Stimulated activated CD4-positive, alpha-beta T cell treated with anti-CD3 and anti-CD28 coated beads, Interleukin-12 subunit alpha, Interleukin-12 subunit beta, amount 100 ng/mL, for 24 hours (primary cell): ENCODE measurements at regions not wholly inside any gene's neighbourhood (a gene's known extent, or its start where the extent isn't known, plus 50 kb on each side); places are given as distances from the start of the nearest gene placed in this dataset.

Experiments used
- DNase-seq, 2 experiments: peaks; one replicate each; pipeline ENCODE4 v3.0.0-alpha.2; 2020; ENCODE audit warnings: low read depth in 2 of 2

DNA sequence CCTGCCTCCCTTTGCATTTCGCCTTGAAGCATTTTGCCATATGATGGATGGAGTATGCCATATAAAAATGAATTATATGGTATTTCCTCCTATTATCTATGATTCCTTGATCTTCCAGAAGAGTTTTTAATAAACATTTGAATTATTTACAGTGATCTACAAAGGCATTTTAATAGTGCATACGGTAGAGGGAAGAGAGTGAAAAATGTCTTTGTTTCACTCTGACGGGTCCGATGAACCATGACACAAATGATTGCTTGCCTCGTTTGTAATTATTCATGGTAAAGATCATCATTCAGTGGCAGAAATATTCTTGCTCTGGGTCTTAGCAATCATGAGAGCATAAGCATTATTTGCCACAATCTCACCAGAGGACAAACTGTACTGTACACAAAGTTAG is 1010.9 kb downstream of the NTRK3 start:
- DNase-seq: no peak

DNA sequence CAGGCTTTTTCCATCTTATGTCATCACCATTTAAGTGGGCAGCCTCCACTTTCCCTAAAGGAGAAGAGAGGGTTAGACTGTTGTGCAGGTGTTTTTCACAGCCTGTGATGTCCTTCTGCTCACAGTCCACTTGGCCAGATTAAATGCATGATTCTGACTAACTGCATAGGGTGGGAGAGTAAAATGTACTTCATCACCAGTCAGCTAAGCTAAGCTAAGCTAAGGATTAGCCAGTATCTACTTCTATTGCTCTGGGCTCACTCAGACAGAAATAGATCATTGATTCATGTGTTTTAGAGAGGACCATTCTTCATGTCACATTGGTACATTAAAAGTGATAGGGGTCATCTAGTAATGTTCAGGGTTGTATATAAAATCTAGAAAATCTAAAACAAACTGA is 1013.1 kb downstream of the NTRK3 start:
- DNase-seq: no peak

GRCh38 chr15:87239582-87240230 is 1016.8 kb downstream of the NTRK3 start:
- DNase-seq: no peak

GRCh38 chr15:87238451-87239068 is 1018.0 kb downstream of the NTRK3 start:
- no peak for DNase-seq

DNA sequence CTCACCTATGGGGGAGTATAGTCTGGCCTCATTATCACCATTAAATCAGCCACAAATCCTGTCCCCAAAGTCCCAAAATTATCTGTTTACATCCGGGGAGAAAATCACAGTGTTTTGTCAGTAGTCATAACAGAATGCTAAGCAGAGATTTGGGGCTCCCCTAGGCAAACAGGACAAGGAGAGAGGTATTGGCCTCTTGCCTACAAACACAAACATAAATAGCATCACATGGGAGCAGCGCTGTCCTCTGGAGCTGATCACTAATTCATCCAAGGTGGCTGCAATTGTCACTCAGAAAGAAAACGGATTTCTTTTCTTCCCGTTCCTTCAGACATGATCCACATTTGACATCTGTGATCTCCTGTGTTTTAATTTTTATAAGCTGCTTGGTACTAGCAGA is 1028.1 kb downstream of the NTRK3 start:
- no peak for DNase-seq

GRCh38 chr15:87227846-87228245 is 1028.7 kb downstream of the NTRK3 start:
- DNase-seq: no peak

DNA sequence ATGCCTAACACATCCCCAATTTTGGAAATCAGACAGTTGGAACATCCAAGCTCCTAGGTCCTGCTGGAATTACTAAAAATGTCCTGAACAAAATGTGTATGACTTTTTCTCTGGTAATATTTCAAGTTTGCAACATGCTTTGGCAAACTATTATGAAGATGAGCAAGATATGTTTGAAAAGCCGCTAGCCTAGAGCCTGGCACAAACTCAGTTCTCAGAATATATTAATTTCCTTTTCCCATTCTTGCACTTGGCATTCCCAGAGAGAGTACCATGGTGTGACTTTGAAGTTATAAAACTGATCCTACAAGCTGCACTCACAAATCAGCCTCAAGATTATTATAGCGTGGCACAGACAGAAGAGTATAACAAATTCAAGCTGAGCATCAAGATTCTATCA is 1031.1 kb downstream of the NTRK3 start:
- DNase-seq: no peak

DNA sequence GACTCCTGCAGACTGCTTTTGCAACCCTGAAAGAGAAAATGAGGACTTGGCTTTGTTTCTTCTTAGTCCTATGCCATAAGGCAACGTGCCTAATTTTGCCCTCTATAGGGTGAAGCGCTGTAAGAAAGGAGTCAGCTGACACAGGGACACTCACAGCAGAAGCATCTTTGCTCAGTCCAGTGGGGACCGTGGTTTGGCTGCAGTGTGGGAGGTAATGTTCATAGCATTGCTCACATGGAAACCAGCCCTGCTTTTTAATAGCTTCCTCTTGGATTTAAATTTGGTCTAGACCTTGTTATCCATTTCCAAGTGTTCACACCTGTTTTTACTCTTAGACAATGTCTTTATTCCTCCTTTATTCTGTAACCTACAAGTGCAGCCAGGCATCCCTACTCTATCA is 1032.1 kb downstream of the NTRK3 start:
- DNase-seq: no peak

DNA sequence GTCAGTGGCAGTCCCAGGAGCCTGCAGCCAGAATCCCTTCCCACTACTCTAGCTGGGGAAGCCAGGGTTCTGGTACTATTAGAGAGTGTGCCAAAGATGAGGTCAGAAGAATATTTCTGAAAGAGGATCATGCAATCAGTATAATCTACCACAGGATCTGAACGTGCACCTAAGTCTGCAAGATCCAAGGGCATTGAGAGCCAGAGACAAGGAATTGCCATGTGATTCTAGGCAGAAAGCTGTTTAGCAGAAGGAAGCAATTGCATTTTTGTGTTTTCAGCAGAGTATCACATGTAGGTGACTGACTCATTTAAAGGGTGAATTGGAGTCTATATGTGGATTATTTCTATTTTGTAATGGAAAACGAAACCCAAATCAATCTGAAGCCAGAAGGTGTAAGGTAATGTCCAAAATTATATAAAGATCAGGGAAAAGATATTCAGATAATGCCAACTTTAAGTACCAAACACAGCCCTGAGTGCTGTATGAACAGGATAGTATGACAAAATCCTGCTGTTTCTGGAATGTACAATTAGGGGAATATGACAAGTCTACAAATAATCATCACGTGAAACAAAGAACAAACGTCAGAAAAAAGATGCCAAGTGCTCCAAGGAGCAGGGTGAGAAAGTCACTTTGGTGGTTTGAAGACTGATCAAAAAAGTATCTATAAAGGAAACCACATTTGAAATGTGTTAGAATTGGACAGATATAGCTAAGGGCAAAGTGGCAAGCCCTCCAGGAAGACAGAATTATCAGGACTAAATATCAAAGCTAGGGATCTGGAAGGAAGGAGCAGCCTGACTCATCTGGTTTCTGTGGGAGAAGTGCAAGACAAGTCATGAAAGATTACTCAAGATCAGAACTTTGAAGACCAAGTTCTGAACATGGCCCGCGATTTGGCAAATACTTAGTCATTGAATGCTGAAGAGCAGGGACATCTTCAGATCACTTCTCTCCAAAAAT is 1036.6 kb downstream of the NTRK3 start:
- no peak for DNase-seq

GRCh38 chr15:87215100-87215499 is 1041.4 kb downstream of the NTRK3 start:
- no peak for DNase-seq

GRCh38 chr15:87213626-87214025 is 1042.9 kb downstream of the NTRK3 start:
- no peak for DNase-seq

DNA sequence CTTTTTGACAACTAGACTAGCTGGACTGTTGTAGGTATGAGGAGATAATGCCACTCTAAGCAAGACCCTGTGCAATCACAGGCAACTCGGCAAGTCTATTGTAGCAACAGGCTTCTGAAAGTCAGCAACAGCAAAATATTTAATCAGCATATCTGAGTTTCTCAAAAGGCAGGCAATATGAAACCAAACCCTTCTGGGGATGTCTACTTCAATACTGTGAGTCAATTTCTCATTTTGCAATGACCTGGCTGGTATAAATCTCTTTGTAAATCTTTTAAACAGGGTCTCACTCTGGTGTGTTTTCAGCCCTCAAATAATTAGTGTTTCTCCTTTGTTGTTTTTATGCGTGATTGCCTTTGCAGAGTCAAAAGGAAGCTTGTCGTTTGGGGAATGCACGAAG is 1044.5 kb downstream of the NTRK3 start:
- DNase-seq: no peak

- DNase-seq: no peak
These were observed 1045.0 kb downstream of the NTRK3 start for GRCh38 chr15:87211547-87211946.

DNA sequence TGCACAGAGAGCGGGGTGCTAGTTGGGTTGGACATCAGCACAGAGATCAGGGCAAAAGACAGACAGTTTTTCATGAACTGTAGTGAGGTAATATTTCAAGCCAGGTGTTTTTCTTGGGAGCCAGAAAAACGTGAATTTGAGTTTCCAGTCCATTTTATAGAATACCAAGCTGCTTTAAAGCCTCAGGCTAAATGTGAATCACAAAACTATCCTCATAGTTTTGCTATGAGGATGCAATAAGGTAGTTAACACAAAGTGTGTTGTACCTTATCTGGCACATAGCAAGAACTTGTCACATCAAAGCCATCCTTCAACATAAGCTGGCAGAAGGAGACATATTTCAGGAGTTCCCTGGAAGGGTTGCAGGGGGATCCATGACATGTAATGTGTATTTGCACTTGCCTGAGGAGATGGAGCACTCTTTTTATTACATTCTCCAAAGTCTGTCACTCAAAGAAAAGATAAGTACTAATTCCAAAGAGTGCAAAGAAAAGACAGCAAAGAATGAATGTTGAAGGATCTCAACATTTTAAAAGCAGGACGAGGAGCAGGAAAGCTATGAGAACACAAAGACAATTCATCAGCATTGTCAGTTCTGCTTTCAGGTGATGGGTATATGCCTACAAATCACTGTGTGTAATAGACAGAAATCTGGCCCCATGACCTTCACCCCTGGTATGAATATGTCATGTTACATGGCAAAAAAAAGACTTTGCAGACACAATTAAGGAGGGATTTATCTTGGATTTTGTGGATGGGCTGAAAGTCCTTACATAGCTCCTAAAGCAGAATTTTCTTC is 1046.4 kb downstream of the NTRK3 start:
- no peak for DNase-seq

DNA sequence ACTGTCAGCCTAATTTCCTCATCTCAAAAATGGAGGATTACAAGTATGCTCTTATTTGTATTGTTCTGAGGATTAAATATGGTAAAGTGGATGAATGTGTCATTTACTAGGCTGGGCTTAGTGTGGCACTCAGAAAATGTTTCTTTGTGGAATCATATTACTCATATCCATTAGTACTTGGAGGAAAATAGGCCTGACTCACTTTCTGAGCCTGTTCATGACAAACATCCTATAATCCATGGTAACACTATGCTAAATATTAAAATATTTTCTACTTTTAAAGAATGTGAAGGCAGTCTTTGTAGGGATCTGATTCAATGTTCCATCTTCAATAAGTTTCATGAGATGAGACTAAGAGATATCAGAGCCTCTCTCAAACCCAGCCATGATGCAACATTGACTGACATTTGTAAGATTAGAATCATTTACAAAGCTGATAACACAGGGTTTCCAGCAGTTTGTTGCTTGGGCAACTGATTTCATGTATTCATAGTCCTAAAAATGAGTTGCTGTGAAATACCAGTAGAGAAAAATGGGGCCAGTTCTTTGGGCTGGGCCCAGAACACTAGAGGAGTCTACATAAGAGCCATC is 1048.5 kb downstream of the NTRK3 start:
- no peak for DNase-seq

DNA sequence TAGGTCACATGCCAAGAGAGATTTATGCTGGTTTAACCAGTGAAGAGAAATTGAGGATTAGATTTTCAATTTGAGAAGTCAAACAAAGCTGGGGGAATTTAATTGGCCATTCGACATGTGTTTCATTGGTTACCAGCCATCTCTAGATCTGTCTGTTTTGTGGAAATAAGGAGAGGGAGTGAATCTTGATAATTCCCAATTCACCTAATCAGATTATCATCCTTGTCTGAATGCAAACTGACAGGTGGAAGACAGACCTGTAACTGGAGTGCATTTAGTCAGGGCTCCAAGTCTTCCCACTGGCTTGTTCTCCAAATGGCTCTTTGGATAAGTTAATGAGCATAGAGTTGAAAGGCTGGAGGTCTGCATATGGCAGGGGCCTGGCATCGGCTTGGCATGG is 1049.3 kb downstream of the NTRK3 start:
- no peak for DNase-seq

GRCh38 chr15:87201986-87202385 is 1054.6 kb downstream of the NTRK3 start:
- DNase-seq: no peak

- DNase-seq: no peak
These were observed 1056.4 kb downstream of the NTRK3 start for GRCh38 chr15:87200149-87200548.

DNA sequence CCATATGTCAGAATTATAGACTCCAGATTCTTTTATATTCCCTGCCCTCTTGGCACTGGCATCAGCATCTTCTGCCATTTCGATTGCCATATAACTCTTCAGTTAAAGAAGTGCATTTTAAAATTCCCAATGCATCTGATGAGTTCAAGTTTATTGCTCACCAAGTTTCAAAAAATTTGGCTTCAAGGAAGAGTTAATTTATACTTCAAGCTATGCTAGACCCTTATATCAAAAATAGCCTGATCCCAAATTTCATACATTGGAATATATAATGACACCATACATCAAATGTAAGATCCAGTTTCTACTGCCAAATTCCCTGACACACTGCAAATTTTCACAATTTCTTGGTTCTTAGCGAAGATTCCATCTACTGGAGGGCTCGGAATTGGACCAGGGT is 1058.6 kb downstream of the NTRK3 start:
- no peak for DNase-seq

DNA sequence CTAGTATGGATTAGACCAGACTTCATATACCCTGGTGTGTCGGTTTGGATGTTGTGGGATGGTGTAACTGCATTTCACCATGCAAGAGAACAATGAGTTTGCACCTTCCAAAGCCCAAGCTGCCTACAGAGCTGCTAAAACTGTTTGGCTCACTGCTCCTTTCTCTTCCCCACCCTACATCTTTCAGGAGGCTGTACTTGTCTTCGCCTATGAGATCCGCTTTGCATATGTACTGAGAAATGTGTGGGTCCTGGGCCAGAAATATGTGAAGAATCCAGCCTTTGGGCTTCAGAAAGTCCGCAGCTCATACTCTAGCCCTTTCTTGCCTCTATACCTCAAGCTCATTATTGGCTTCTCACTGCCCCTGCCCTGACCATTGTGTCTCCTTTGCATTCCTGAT is 1060.0 kb downstream of the NTRK3 start:
- DNase-seq: no peak

- no peak for DNase-seq
These were observed 1063.1 kb downstream of the NTRK3 start for GRCh38 chr15:87193481-87193880.

DNA sequence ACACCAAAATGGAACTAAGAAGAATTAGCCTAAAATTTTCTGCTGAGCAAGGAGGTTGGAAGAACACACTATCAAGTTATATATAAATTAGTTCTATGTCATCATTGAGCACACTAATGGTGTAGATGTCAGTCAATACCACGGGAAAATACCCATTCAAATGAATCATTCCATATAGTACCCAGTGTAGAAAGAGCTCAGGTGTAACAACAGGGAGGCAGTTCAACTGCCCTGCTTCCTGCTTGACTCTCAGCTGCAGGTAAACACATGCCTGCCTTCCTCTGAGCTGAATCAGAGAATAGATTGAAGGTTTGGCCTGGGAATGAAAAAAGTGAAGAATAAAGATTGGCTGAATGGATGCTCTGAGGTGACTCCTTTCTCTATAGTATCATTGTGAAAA is 1088.0 kb downstream of the AGBL1 start:
- DNase-seq: no peak
